Activated CD4-positive, alpha-beta T cell treated with anti-CD3 and anti-CD28 coated beads, Interleukin-2, amount 50 U/mL, for 1 hour (primary cell): ENCODE measurements at regions not wholly inside any gene's neighbourhood (a gene's known extent, or its start where the extent isn't known, plus 50 kb on each side); places are given as distances from the start of the nearest gene placed in this dataset.

Source experiments
- DNase-seq: peaks from one replicate; pipeline ENCODE4 v3.0.0-alpha.2; 2020

DNA sequence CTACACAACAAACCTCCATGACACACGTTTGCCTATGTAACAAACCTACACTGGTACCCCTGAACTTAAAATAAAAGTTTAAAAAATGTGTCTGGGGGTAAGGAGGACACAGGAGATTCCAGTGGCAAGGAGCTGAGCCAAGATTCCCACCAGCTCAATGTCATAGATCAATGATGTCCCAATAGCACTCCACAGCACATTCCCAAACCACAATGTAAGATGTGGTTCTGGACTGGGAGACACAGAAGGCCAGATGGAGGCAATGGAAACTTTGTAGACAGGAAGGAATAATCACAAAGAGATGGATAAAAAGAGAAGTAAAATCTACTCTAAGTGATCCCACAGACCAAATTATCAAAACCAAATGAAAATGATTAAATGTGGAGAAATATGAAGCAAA lies 312.4 kb upstream of the SOX11 start:
- DNase-seq = no peak

DNA sequence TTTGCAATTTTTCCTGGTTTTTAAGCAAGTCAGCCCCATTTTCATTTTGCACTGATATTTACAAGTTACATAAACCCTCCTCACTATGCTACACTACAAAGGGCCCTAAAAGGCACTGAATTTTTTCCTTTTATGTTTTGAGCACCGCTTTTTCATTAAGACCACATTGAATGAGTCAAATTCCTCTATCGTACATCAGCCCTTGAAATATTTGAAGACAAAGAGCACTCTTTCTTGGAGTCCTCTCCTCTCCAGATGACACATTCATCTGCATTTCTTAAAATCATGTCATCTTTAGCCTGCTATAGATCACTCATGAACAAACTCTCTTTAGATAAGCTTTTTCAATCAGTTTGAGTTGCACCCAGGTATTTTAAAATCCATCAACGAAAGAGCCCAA lies 306.6 kb upstream of the SOX11 start:
- no peak for DNase-seq

DNA sequence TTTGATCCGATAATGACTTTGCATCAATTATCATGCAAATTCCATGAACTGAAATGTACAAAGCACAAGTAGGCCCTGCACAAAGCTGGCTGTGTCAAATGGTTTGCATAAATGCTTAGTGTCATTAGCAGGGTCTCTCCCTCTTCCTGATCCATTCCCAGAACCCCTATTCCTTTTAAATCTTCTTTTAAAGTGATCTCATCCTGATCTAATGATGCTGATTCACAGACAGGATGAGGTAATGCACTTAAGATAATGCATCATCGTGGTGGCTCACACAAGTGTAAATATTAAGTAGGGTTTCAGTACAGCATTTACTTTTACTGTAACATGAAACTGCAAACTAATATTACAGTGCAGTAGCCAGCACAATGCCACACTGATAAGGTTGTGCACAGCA lies 304.8 kb upstream of the SOX11 start:
- no peak for DNase-seq

DNA sequence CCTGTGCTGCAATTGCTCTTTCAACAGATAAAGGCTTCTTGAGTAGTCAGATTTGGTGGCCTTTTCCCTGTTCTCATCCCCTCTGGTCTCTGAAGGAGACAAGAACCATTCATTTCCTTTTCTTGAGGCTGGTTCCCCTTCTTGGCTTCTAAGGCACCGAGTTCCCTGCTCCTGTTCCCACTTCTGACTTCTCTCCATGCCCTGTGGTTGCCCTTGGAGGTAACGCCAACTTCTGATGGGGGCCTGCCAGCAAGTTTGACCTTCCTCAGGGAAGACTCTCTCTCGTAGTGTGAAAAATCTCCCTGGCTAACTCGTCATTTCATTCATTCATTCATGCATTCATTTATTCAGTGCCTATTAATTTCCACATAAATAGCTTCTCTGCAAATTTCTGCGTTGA lies 302.4 kb upstream of the SOX11 start:
- DNase-seq = no peak

- DNase-seq = no peak
Observed at GRCh38 chr2:5391362-5391761, 300.8 kb upstream of the SOX11 start.

DNA sequence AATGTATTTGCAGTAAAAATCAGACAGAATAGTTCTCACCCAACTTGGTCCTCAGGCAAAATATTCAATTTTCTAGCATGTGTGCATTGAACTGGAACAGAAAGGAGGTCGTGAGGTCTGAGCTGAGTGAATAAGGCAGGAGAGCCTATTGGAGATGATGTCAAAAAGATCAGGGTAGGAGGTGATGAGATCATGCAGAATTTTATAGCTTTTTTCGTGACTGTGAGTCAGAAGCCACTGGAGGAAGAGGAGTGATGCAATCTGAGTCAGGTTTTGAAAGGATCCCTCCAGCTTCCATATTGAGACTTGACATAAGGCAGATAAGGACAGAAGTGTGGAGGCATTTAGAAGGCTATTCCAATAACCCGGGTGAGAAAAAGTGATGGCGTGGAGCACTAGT lies 299.5 kb upstream of the SOX11 start:
- no peak for DNase-seq

- DNase-seq = no peak
Observed at GRCh38 chr2:5393474-5393873, 298.7 kb upstream of the SOX11 start.

DNA sequence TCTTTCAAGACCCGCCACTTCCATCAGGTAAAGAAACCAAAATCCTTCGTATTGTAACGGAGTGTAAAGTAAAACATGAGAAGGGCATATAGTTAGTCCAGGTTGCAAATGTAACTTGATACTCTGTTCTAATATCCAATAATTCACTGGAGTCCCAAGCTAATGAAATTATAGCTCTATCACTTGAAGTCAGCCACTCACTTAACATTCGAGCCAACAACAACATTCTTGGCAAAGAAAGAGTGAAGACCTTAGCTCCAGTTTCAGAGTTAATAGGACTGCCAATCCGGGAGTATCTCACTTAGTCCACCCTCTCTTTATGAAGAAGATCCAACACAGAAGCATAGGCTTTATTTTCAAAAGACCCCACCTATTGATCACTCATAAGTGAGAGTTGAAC lies 298.0 kb upstream of the SOX11 start:
- DNase-seq = no peak

- DNase-seq = no peak
Observed at GRCh38 chr2:5401115-5401657, 291.0 kb upstream of the SOX11 start.

DNA sequence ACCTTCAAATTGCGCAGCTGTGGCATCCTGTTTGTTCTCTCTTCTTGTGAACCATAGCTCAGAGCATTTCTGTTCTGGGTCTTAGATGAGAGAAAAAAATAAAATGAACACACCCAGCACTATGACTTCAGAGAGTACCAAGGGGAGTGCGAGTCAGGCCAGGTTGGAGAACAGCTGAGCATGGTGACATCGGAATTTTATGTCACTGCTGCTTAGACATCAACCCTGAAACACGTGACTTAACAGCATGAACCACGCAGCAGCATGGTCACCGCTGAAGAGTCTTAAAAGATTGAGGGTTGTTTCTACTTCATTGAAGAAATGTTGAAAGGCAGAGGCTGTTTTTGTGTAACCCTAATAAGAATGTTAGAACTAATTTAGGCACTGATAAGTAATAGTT lies 288.8 kb upstream of the SOX11 start:
- DNase-seq = no peak

DNA sequence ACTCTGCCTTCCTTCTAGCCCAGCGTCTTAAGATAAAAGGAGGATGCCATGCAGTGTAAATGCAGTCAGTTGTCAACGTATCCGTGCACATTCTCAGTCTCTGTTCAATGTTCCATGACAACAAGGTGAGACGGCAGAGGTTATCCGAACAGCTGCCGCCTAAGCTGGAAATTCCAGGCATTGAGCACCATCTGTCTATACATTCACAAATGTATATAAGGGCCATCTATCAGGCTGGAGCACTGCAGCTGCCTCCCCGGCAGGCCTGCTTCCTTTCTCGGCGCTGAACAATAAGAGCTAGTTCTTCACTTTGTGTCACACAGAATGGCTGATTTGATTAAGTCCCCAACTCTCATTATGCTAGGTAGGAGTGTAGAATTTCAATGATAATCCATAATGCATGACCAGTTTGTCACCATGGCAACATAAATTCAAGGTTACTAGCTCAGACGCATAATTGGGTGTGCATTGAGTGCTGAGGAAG lies 282.2 kb upstream of the SOX11 start:
- no peak for DNase-seq

- no peak for DNase-seq
Observed at GRCh38 chr2:5410991-5411700, 281.0 kb upstream of the SOX11 start.

GRCh38 chr2:5412001-5412400 lies 280.2 kb upstream of the SOX11 start:
- DNase-seq = no peak

- no peak for DNase-seq
Observed at GRCh38 chr2:5433855-5434254, 258.3 kb upstream of the SOX11 start.

DNA sequence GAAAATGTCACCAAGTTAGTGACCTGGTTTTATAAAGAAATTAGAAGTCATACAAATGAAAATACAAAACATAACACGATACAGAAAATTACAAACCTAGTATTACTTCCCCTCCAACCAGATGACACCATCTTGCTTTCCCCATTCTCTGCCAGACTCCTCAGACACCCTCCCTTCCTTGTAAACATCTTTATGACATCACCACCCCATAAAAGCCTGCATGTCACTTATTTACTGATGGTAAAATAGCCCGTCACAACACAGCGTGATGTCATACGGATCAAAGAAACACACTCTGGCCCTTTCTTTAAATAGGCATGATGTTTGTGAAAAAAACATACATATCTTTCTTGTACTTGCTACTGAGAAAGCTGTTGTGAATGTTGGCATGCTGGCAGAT lies 254.8 kb upstream of the SOX11 start:
- no peak for DNase-seq

GRCh38 chr2:5440174-5440573 lies 252.0 kb upstream of the SOX11 start:
- no peak for DNase-seq

GRCh38 chr2:5442736-5443135 lies 249.4 kb upstream of the SOX11 start:
- no peak for DNase-seq

- no peak for DNase-seq
Observed at GRCh38 chr2:5444168-5444567, 248.0 kb upstream of the SOX11 start.

GRCh38 chr2:5444854-5445253 lies 247.3 kb upstream of the SOX11 start:
- DNase-seq = no peak

DNA sequence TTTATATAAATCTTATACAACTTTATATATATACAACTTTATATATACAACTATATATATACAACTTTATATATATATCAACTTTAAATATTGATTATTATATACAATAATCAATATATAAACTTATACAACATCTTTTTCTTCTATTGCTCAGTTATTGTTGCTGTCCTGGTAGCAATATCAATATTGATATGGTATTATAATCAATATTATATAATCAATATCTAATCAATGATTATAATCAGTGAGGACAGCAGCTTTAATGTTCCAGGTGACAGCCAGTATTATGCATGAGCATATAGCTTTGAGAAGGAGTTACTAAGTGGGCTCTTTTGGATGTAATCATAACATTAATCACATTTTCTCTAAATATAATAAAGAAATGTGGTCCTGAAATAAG lies 242.3 kb upstream of the SOX11 start:
- no peak for DNase-seq

- no peak for DNase-seq
Observed at GRCh38 chr2:5453220-5454050, 238.7 kb upstream of the SOX11 start.

DNA sequence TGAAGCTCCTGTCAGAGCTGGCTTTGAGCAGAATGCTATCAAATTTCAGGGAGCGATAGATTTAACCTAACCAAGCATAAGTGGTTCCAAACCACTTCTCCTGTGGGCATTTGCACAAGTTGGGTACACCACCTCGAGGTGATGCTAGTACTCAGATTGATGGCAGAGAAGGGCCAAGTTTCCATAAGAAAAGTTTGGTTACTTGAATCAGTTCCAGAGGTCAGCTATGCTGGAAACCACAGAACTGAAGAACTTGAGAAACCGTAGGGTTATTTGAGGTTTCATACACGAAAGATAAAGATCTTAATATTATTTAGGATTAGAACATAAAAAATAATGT lies 238.2 kb upstream of the SOX11 start:
- DNase-seq = no peak

DNA sequence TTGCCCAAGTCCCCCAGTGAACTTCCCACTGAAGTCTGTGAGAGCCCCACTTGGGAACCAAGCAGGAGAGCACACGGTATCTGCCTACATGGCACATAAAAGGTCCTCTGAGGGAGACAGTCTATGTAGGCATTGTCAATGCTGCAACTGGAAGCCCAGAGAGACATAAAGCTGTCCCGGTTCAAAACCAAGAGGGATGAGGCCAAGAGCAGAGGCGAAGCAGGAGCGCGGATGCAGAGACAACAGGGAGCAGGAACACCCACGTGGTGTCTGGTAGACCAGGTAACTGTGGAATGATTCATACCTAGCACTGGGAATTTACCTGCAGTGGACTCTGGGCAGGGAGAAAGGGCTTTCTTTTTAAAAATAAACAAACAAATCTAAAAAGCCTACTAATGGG lies 233.1 kb upstream of the SOX11 start:
- DNase-seq = no peak

DNA sequence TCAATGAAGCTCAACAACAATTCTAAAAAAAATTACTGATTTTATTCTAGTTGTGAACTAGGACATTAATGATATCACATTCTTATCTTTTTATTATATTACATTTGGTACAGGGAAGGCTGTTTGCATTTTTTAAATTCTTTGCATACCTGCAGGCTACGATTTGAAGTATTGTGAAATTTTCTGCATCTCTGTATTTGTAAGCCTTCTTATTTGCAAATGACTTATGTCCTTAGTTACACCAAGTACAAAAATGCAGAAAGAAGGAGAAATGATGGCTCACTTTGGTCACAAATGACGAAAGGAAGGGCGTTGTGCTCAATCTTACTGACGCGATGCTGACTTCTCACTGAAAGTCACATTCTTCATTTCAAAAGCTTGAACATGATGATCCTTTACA lies 227.5 kb upstream of the SOX11 start:
- DNase-seq = no peak
